Right lobe of liver (tissue), 6 donors: ENCODE measurements at regions not wholly inside any gene's neighbourhood (a gene's known extent, or its start where the extent isn't known, plus 50 kb on each side); places are given as distances from the start of the nearest gene placed in this dataset.
"Not testable (repeated sequence)": the region's sequence is repeated elsewhere in the genome, so short reads cannot be mapped to it uniquely, and the experiment has no call there.

Experiments
- ATAC-seq, 4 donors: fragments of 200-7000 bp; cut with Tn5 transposase; one replicate each; pipeline ENCODE4 v1.9.1; 2020; ENCODE audit warnings: mild to moderate bottlenecking in 4 of 4, moderate library complexity in 4 of 4
- DNase-seq, 3 donors: peaks; one replicate each; pipeline ENCODE4 v3.0.0-alpha.2; 2020
- H3K27ac ChIP-seq, 3 donors: fragments of 200-600 bp; one replicate each; pipeline ENCODE4 v1.8.0; 2022
- H3K27me3 ChIP-seq, 2 donors: fragments of 200-600 bp; one replicate each; pipeline ENCODE4 v1.8.0; 2022
- H3K36me3 ChIP-seq, 4 donors: fragments of 200-600 bp; sonication (generic) in 1 of 4; one replicate each; pipeline versions ENCODE4 v1.5.1 to v1.8.0; 2017 to 2022; ENCODE audit warnings: control low read depth in 1 of 4
- H3K4me1 ChIP-seq, 4 donors: fragments of 200-600 bp; sonication (generic) in 1 of 4; one replicate each; pipeline versions ENCODE4 v1.5.1 to v1.8.0; 2017 to 2022; ENCODE audit warnings: control low read depth in 1 of 4
- H3K4me3 ChIP-seq, 3 donors: fragments of 200-600 bp; one replicate each; pipeline ENCODE4 v1.8.0; 2022
- H3K9me3 ChIP-seq, 4 donors: fragments of 200-600 bp; sonication (generic) in 1 of 4; one replicate each; pipeline versions ENCODE4 v1.5.1 to v1.8.0; 2017 to 2022; ENCODE audit warnings: control low read depth in 1 of 4
- CTCF ChIP-seq, 4 donors: fragments of 200-600 bp in 3 of 4; fragments of 450-650 bp in 1 of 4; IDR thresholded peaks; one replicate each; pipeline versions ENCODE4 v1.5.1 to v1.8.0; 2016 to 2022; ENCODE audit warnings: antibody characterized with exemption in 4 of 4, mild to moderate bottlenecking in 2 of 4
- POLR2A ChIP-seq: fragments of 450-650 bp; IDR thresholded peaks from one replicate; pipeline ENCODE4 v1.6.1; 2017; ENCODE audit warnings: antibody characterized with exemption, mild to moderate bottlenecking
- WGBS: methylation state at CpG from one replicate; pipeline ENCODE4 v1.1.6; 2018; ENCODE audit warnings: low coverage, low lambda C conversion rate; ENCODE audit not compliant: insufficient coverage; ENCODE audit errors: missing lambda C conversion rate; 5-methylcytosine and 5-hydroxymethylcytosine counted together
- intact Hi-C, 2 donors: fragments of 100-400 bp; cut with DNase I; formaldehyde crosslinking; loops; one replicate each; pipeline versions ENCODE4 v1.11.2 to v1.14.1; 2022
- donor health status: DM: no; HTN: yes; CAD: no.
- donor health status: DM: no; HTN: no; CAD: no.
- donor health status: DM: no; HTN: no; CAD: no.
- donor health status: DM: no; HTN: yes; CAD: no.
- donor health status: DM: no; HTN: yes; CAD: no.

DNA sequence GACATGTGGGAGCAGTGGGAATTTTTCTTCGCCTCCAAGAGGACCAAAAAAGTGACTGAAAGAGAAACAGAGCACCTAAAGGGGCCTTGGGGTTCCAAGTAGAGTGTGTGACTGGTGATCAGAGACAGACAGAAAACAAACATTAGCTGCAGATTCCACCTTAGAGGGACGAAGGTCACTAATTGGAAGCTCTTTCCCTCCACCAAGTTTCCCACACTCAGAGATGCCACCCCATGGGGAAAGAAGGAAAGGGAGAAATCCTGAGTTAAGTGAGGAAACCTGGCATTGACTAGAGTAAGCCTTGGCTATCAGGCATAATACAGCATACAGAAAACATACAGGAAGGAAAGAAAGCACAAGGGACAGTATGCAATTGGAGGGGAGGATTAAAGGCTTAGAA, 90.9 kb downstream of the HNRNPD start:
- H3K4me3 ChIP-seq = no peak overlapping the region
- H3K27ac ChIP-seq = no peak overlapping the region
- intact Hi-C loops = no loop called here
- no peaks in the 10 kb centered on the region for H3K36me3 ChIP-seq
- WGBS = 50% methylated on average over 2 of the region's 2 CpGs
- ATAC-seq = no peak
- TF ChIP-seq CTCF (IDR thresholded peaks at IDR 0.05) = no peak
- no peak for TF ChIP-seq POLR2A
- no peak for DNase-seq
- H3K27me3 ChIP-seq = no peaks in the 10 kb centered on the region
- no peaks in the 10 kb centered on the region for H3K9me3 ChIP-seq
- H3K4me1 ChIP-seq = no peaks in the 10 kb centered on the region

DNA sequence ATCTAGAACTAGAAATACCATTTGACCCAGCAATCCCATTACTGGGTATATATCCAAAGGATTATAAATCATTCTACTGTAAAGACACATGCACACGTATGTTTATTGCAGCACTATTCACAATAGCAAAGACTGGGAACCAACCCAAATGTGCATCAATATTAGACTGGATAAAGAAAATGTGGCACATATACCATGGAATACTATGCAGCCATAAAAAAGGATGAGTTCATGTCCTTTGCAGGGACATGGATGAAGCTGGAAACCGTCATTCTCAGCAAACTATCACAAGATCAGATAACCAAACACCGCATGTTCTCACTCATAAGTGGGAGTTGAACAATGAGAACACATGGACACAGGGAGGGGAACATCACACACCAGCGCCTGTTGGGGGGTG, 94.2 kb downstream of the HNRNPD start:
- WGBS = 78% methylated on average over 3 of the region's 4 CpGs
- H3K4me1 ChIP-seq, H3K4me3 ChIP-seq, H3K9me3 ChIP-seq, H3K27me3 ChIP-seq, H3K27ac ChIP-seq, H3K36me3 ChIP-seq, ATAC-seq, intact Hi-C loops, DNase-seq: not testable (repeated sequence)

- Histone ChIP-seq H3K27ac (no peak overlapping the region), H3K4me3 (no peak overlapping the region), H3K4me1 (no peaks in the 10 kb centered on the region), H3K27me3 (no peaks in the 10 kb centered on the region), H3K9me3 (no peaks in the 10 kb centered on the region), H3K36me3 (no peaks in the 10 kb centered on the region)
- TF ChIP-seq POLR2A = no peak
- no peak for TF ChIP-seq CTCF (IDR thresholded peaks at IDR 0.05)
- DNase-seq (no peak), ATAC-seq (no peak)
- 79% methylated on average over 2 of the region's 2 CpGs for WGBS
- intact Hi-C loops = no loop called here
Observed at GRCh38 chr4:82276332-82276640, 97.5 kb downstream of the HNRNPD start.

DNA sequence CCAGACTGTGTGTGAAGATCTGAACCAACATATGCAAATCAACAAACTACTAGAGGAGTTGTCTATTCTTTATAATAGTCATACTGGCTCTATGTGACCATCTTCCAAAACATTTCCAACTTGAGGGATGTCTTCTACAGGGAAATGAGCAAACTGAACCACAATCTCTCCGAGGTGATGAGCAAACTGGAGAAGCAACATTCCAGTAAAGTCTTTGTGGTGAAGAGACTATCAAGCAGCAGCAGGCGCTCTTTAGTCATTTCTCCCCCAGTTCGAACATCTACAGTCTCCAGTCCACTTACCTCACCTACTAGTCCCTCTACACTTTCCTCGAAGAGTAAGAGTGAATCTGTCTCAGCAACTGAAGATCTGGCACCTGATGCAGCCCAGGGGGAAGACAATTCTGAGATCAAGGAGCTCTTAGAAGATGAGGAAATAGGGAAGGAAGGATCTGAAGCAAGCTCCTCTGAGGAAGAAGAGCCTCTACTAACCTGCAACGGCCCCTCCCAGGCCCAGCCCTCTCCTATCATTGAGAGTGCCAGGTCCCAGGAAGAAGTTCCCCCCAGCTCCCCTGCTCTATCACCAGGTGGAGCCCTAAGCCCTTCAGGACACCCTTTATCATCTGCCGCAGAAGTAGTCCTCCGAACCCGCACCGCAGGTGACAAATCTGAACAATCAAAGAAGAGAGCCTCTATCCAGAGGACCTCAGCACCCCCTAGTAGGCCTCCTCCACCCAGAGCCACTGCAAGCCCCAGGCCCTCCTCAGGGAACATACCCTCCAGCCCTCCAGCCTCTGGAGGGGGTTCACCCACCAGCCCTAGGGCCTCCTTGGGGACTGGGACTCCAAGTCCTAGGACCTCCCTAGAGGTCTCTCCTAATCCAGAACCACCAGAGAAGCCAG, 98.1 kb downstream of the HNRNPD start:
- no peak for ATAC-seq
- H3K4me1 ChIP-seq = no peaks in the 10 kb centered on the region
- H3K27ac ChIP-seq = no peak overlapping the region
- TF ChIP-seq POLR2A (no peak), CTCF (IDR thresholded peaks at IDR 0.05) (no peak)
- no peaks in the 10 kb centered on the region for H3K36me3 ChIP-seq
- no peaks in the 10 kb centered on the region for H3K9me3 ChIP-seq
- 57% methylated on average over 4 of the region's 9 CpGs for WGBS
- H3K27me3 ChIP-seq = no peaks in the 10 kb centered on the region
- no peak overlapping the region for H3K4me3 ChIP-seq
- no peak for DNase-seq
- intact Hi-C loops = no loop called here

GRCh38 chr4:82274700-82275099, 99.1 kb downstream of the HNRNPD start:
- H3K4me1 ChIP-seq, DNase-seq, H3K27me3 ChIP-seq, H3K36me3 ChIP-seq, ATAC-seq, H3K4me3 ChIP-seq, intact Hi-C loops, H3K27ac ChIP-seq, H3K9me3 ChIP-seq: not testable (repeated sequence)
- WGBS = 47% methylated on average over 4 of the region's 7 CpGs

DNA sequence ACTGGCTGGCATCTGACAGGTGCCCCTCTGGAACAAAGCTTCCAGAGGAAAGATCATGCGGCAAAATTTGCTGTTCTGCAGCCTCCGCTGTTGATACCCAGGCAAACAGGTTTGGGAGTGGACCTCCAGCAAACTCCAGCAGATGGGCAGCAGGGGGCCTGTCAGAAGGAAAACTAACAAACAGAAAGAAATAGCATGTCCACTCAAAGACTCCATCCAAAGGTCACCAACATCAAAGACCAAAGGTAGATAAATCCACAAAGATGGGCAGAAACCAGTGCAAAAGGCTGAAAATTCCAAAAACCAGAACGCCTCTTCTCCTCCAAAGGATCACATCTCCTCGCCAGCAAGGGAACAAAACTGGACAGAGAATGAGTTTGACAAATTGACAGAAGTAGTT, 101.3 kb downstream of the HNRNPD start:
- H3K4me3 ChIP-seq, H3K27me3 ChIP-seq, DNase-seq, H3K4me1 ChIP-seq, intact Hi-C loops, H3K9me3 ChIP-seq, ATAC-seq, H3K27ac ChIP-seq, H3K36me3 ChIP-seq: not testable (repeated sequence)
- WGBS = 88% methylated on average over 4 of the region's 4 CpGs

GRCh38 chr4:82271915-82272480, 101.8 kb downstream of the HNRNPD start:
- ATAC-seq, H3K4me3 ChIP-seq, H3K27me3 ChIP-seq, H3K4me1 ChIP-seq, DNase-seq, H3K9me3 ChIP-seq, intact Hi-C loops, H3K27ac ChIP-seq, H3K36me3 ChIP-seq: not testable (repeated sequence)
- 77% methylated on average over 7 of the region's 9 CpGs for WGBS
